Activated effector memory CD4-positive, alpha-beta T cell treated with anti-CD3 and anti-CD28 coated beads, Interleukin-2, amount 50 U/mL, for 16 hours (primary cell): ENCODE measurements at regions not wholly inside any gene's neighbourhood (a gene's known extent, or its start where the extent isn't known, plus 50 kb on each side); places are given as distances from the start of the nearest gene placed in this dataset.
"Not testable (repeated sequence)": the region's sequence is repeated elsewhere in the genome, so short reads cannot be mapped to it uniquely, and the experiment has no call there.

ENCODE experiments used
- DNase-seq: peaks from one replicate; pipeline ENCODE4 v3.0.0-alpha.2; 2020

GRCh38 chrX:150254909-150255308, 108.2 kb upstream of the MAMLD1 start:
- no peak for DNase-seq

GRCh38 chrX:150255441-150256296, 107.4 kb upstream of the MAMLD1 start:
- DNase-seq, result no peak

GRCh38 chrX:150256297-150256650, 106.8 kb upstream of the MAMLD1 start:
- DNase-seq, result no peak

- DNase-seq, result no peak
Observed at GRCh38 chrX:150257353-150258175, 105.6 kb upstream of the MAMLD1 start.

- no peak for DNase-seq
Observed at GRCh38 chrX:150258176-150258425, 105.0 kb upstream of the MAMLD1 start.

GRCh38 chrX:150258463-150259430, 104.4 kb upstream of the MAMLD1 start:
- DNase-seq, result no peak

GRCh38 chrX:150262456-150262855, 100.7 kb upstream of the MAMLD1 start:
- DNase-seq, result no peak

GRCh38 chrX:150268839-150269355, 94.2 kb upstream of the MAMLD1 start:
- no peak for DNase-seq

GRCh38 chrX:150269605-150270254, 93.4 kb upstream of the MAMLD1 start:
- no peak for DNase-seq

- DNase-seq, result no peak
Observed at GRCh38 chrX:150270622-150271021, 92.5 kb upstream of the MAMLD1 start.

GRCh38 chrX:150273575-150274294, 89.4 kb upstream of the MAMLD1 start:
- DNase-seq, result not testable (repeated sequence)

GRCh38 chrX:150282953-150283352, 80.2 kb upstream of the MAMLD1 start:
- no peak for DNase-seq

- no peak for DNase-seq
Observed at GRCh38 chrX:150291014-150291413, 72.1 kb upstream of the MAMLD1 start.

- no peak for DNase-seq
Observed at GRCh38 chrX:150293311-150294013, 69.7 kb upstream of the MAMLD1 start.

- no peak for DNase-seq
Observed at GRCh38 chrX:150298841-150299551, 64.1 kb upstream of the MAMLD1 start.

GRCh38 chrX:150299579-150299978, 63.5 kb upstream of the MAMLD1 start:
- no peak for DNase-seq

GRCh38 chrX:150303386-150304097, 59.6 kb upstream of the MAMLD1 start:
- no peak for DNase-seq

- DNase-seq, result no peak
Observed at GRCh38 chrX:150306002-150306401, 57.1 kb upstream of the MAMLD1 start.

- DNase-seq, result no peak
Observed at GRCh38 chrX:150308041-150308440, 55.1 kb upstream of the MAMLD1 start.
